GM19468 (cell line): ENCODE measurements at regions not wholly inside any gene's neighbourhood (a gene's known extent, or its start where the extent isn't known, plus 50 kb on each side); places are given as distances from the start of the nearest gene placed in this dataset.
"Not testable (repeated sequence)": the region's sequence is repeated elsewhere in the genome, so short reads cannot be mapped to it uniquely, and the experiment has no call there.

ENCODE experiments used
- ATAC-seq: cut with Tn5 transposase; IDR thresholded peaks from one replicate; pipeline ENCODE4 v1.9.1; 2021; ENCODE audit warnings: mild to moderate bottlenecking, moderate library complexity, moderate number of reproducible peaks; ENCODE audit not compliant: unreplicated experiment; ENCODE audit errors: extremely low read depth

DNA sequence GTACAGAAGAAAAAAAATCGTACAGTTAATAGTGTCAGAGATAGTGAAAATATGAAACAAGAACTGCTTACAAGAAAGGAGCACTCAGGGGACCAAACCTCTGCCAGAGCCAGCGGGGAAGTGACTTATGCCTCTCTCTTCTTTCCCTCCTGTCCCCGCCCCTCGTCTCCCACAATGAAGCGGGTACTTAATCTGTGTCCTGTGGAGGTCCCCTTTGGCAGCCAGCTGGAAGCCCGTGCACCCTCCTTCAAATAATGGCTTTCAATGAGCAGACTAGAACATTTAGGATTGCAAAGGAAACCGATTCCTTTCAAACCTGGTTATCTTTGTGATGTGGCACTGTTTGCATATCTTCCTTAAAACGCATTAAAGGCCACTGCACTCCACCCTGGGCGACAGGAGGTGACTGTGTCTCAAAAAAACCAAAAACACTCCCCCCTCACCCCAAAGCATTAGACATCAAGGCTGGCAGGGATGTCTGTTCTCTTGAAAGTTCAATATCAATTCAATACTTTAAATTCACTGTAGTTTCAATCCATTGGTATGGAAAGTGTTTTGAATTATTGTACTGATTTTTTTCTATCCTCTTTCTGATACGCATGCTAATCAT, 51.7 kb downstream of the PPIAL4C start:
- ATAC-seq, result not testable (repeated sequence)

DNA sequence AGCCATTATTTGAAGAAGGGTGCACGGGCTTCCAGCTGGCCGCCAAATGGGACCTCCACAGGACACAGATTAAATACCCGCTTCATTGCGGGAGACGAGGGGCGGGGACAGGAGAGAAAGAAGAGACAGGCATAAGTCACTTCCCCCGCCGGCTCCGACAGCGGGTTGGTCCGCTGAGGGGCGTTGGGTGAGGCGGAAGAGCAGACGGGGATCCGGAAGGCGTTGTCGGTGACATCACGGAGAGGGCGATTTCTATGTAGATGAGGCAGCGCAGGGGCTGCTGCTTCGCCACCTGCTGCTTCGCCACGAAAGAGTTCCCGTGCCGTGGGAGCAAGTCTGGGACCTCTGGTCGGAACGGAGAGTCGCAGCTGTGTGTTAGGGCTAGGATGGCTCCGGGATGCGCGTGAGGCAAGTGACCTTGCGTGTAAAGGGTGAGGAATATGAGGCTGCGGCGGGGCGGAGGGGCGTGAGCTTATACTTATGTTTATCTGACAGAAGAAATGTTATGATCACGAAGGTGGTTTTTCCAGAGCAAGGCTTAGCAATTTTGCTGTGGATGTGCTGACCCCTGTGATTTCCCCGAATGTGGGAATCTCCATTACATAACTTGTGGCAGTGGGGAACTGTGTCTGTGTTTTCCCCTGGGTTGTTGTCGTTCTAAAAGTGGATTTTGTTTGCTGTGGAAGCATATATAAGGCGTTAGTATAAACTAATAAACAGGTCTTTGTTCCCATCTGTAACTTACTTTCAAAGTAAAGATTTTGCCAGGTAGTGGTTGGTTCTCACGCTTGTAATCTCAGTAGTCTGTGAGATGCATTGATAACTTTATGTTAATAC, 52.9 kb downstream of the PPIAL4C start:
- peak; percentile 83 for ATAC-seq

DNA sequence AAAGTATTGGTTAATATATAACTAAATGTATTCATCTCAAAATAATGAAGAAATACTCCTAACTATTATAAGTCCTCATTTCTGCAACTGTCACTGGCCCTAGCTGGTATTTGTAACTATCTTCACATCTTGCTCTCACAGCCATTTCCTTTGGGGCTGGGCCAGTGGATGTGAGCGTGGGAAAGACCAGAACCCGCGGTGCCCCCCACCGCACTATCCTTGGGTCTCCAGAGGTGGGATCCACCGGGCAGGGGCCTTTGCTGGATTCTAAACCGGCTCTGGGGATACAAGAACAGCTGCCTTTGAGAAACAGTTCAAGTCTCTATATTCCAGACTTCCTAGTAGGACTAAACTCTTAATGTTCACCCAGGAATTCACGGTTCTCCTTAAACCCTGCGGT, 54.8 kb downstream of the PPIAL4C start:
- not testable (repeated sequence) for ATAC-seq

DNA sequence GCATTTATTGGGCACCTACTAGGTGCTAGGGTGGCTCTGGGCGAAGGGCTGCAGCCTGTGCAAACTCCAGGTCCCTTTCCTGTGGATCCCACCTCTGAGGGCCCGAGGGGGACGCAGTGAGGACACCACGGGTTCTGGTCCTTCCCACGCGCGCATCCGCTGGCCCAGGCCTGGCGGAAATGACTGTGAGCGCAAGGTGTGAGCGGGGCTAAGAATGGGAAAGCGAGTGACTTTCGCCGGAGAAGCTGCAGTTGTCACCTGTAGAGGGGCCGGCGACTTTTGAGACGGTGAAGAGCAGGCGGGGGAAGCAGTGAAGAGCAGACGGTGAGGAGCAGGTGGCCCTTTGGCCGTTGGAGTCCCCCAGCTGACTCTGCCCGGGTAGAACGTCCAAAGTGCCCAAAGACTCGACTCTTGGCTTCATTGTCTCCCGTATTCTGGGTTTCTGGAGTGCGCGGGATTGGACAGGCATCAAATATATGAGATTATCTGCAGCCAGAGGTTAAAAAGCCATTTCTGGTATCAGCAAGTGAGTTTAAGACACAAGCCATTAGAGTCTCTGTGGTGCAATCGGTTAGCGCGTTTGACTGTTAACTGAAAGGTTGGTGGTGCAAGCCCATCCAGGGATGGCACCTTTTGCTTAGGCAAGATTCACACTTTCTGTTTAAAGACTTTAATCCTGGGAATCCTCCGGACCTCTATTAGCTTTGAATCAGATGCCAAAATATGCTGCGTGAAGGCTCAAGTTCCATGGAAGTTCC, 55.4 kb downstream of the PPIAL4C start:
- not testable (repeated sequence) for ATAC-seq

DNA sequence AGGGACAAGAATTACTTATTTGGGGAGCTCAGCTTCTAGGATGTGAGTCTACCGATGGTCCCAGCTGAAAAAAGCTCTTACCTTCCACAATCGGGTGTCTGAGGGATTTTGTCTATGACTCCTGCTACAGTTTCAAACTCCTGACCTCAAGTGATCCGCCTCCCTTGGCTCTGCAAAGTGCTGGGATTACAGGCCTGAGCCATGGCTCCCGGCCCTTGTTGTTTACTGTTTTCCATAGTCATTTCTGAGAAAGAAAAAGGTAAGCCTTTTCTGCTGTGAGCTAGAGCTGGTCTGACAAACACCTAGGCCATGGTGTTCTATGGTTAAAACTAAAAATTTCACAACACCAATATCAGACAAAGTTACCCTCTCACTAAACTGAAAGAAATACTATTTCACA, 57.5 kb downstream of the PPIAL4C start:
- not testable (repeated sequence) for ATAC-seq

DNA sequence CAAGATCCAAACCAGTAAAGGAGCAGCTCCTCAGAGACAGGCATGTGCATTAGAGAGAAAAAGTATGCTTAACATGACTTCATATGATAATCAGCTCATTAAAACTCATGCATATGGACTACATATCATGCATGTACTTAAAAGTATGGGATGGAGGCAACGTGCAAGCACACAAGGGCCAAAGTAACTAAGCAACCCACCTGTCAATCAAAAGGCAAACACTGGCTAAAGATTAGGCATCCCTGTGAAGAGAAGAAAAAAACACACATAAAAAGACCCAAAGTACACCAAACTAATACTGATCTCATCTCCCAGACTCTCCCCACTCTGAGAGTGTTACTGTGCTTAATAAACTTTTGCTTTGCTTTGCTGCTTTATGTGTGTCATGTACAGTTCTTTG, 61.2 kb downstream of the PPIAL4C start:
- ATAC-seq, result not testable (repeated sequence)

DNA sequence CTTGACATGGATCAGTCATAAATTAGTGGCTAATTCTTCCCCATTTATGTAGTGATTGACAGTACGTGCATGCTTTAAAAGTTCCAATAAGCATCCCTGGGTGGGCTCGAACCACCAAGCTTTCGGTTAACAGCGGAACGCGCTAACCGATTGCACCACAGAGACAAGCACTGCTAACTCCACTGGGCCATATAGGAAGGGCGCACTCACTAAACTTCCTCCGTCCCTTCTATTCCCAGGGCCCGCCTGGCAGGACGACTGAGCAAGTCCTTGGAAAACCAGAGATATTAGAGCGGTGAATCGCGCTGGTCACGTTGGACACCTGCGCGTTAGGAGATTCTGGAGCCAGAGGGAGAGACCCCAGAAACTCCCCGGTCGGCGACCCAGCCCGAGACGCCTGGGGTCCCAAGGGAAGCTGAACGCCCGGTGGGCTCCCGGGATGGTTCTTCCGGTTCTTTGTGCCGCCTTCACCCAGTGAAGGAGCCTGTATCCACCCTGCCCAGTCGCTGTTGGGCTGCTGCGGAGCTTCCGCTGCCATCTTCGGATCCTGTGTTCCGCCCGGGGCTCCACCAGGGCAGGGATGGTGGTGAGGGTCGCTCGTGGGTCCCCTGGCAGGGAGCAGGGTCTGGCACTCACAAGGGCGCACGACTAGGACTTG, 62.8 kb downstream of the PPIAL4C start:
- ATAC-seq, result not testable (repeated sequence)

DNA sequence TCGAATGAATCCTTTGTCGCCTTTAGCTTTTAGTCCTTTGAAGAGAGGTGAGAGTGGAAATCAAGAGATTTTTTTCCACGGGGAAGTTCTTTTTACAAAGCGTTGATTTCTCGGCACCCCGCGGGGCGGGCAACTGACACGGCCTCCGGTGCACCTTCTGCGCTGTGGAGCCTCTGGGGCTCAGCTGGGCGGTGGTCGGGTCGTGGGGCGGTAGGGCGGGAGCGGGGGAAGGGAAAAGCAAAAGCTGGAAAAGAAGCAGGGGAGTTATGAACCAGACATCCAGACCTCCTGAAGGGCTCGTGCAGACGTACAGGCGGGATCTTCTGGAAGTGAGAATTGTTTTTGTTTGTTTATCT, 63.3 kb downstream of the PPIAL4C start:
- ATAC-seq, result not testable (repeated sequence)

DNA sequence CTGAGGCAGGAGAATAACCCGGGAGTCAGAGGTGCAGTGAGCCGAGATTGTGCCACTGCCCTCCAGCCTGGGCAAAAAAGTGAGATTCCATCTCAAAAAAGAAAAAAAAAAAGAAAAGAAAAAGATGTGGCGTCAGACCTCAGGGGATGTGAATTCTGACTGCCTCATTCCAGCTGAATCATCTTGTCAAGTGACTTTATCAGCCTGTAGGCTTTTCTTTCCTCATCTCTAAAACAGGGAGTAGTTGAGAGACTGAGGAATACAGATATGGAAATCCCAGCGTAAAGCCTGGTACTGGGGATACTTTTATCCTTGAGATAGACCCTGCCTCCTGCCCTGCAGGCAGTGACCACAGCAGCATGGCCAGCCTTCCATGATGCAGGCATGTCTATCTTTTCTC, 74.1 kb downstream of the PPIAL4C start:
- ATAC-seq, result not testable (repeated sequence)

DNA sequence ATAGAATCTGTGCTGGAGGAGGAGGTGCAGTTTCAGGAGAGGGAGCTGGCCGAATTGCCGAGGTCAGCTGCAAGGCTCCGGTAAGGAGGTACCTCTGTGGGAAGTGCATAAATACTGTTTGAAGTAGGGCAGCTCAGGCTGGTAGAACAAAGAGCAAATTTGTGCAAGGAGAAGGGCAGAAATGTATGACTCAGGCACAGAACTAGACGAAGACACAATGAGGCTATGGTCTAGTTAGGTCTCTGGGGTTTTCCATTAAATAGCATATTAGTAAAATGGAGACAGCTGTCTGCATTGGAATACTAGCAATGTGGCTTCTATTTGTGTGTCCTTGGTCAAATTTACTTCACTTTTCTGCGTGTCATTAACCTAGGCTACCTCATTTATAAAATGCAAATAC, 74.5 kb downstream of the PPIAL4C start:
- not testable (repeated sequence) for ATAC-seq

DNA sequence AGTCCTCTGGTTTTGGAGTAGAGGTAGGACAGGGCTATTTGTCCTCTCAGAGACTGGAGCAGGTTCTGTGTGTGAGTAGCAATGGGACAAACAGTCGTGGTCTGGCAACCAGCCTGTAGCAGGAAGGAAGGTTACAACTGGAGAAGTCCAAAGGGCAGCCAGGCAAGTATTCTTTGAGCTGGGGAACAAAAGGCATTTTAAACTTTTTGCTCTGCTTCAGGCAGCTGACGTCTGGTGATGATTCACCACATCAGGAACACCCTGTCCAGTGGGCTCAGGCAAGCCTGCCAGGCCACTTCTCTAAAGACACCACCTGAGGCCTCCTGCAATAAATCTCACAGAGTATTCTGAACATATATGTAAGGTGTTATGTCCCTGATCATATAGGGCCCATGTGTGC, 81.0 kb downstream of the PPIAL4C start:
- not testable (repeated sequence) for ATAC-seq

DNA sequence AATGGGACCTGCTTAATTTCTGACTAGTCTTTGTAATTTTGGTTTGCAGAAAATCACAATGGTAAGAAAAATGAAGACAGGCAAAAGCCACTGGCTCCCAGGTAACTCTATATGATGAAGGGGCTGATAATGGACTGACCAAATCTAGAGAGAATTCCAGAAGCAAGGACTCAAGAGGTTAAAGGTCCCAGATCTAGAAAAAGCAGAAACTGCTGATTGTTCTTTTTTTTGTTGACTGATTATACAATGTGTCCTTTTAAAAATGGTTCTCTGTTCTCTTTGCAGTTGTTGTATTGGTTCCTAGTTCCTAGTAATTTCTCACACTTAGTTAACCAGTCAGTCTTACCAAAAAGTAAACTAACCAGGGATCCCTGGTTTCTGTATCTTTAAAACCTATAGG, 81.4 kb downstream of the PPIAL4C start:
- not testable (repeated sequence) for ATAC-seq

DNA sequence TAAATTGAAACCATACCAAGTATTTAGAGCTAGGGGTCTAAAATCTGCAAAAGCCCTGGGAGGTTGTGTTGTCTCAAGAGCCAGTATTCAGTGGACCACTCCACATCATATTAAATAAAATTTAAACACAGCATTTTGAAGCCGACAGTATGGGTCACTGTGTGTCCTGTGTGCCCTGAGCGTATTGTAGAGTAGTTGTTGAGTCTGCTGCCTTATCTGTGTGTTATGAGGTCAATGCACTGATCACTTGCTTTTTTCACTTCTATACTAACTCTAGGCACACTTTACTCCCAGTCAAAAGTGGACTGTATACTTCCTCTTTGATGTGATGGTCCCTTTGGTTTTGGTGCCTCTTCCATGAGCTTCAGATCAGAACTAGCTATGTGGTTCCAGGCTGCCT, 81.9 kb downstream of the PPIAL4C start:
- not testable (repeated sequence) for ATAC-seq

DNA sequence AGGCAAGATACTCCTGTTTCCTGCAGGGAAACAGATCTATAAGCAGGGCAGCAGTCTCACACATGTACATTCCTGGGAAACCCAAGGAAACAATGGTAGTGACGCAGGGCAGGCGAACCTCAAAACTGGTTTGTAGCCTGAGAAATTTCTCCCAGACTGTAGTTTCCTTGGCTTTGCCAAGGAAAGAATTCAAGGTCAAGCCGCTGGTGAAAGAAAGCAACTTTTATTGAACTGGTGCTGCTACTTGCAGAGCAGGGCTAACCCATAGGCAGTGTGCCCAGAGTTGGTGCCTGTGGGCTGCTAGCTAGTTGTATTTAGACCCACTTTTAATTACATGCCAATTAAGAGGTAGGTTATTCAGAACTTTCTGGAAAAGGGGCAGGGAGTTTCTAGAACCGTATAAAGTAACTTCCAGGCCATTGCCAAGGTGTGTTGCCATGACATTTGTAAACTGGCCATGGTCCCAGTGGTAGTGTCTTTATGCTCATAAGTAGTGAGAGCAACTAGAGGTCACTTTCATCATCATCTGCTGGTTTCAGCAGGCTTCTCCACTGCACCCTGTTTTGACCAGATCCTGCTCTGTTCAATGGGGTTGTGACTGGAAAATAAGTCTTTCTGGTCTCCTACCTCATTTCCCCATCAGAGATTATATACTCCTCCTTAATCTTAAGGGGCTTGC, 89.7 kb downstream of the PPIAL4C start:
- ATAC-seq, result not testable (repeated sequence)

DNA sequence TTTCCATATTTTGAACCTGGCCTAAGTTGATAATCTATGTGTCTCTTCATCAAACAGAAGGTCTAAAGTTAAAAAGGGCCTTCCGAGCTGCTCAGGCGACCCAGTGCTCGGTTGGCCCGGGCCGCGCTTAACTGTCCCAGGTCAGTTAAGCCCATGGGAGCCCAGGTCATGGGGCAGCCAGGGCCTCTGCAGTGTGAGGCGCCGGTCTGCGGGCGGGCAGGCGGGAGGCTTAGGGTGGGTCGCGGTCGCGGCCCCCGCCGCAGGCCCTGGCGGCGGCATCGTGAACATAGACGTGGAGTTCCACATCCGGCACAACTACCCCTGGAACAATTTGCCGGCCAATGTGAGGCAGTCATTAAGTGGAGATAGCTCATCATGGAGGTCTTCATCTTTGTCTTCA, 91.3 kb downstream of the PPIAL4C start:
- not testable (repeated sequence) for ATAC-seq

DNA sequence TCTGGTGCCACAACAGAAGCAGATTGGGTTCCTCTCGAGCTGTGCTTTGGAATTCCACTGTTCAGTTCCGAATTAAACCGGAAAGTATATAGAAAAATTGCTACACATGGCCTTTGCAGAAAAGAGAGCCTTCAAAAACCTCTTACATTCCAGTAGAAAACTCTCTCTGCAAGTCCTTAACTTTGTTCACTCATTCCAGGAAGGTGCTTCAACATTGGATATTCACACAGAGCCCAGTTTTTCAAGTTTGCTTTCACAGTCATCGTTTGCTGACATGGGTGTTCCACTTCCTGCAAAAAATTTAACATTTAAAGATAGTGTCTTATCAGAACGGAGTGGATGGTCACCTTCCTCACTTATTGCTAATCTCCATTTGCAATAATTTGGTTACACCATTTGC, 93.7 kb downstream of the PPIAL4C start:
- not testable (repeated sequence) for ATAC-seq

DNA sequence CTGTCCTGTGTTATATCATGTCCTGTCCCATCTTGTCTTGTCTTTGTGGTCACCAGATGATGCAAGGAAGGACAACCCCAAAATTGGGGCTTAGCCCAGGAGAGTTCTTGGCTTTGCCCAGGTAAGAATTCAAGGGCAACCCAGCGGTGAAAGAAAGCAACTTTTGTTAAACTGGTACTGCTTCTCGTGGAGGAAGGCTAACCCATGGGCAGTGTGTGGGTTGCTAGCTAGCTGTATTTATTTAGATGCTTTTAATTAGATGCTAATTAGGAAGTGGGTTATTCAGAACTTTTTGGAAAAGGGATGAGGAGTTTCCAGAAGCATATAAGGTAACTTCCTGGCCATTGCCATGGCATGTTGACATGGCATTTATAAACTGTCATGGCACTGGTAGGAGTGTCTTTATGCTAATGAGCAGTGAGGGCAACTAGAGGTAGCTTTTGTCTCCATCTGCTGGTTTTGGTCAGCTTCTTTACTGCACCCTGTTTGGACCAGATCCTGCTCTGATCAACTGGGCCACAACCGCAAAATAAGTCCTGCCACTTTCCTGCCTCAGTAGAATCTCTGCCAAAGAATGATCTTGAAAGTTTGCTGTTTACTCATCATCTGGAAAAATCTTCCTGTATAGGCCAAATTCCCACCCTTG, 95.8 kb upstream of the FCGR1A start:
- ATAC-seq, result peak; percentile 76

DNA sequence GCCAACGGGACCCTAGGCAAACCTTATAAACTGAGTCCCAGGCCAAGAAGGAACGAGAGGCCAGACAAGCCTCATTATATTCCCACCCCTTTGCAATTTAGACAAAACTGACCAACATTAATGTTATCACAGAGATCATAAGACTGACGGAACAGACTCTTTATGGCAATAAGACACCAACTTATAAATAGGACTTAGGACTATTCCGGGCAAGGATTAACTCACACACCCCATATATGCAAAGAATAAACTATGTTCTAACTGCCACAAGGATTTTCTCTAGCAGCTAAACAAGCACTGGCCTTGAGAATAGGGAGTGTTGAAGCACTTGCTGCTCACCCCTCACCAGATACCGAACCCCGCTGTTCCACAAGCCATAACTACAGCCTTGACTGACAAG, 91.1 kb upstream of the FCGR1A start:
- not testable (repeated sequence) for ATAC-seq

DNA sequence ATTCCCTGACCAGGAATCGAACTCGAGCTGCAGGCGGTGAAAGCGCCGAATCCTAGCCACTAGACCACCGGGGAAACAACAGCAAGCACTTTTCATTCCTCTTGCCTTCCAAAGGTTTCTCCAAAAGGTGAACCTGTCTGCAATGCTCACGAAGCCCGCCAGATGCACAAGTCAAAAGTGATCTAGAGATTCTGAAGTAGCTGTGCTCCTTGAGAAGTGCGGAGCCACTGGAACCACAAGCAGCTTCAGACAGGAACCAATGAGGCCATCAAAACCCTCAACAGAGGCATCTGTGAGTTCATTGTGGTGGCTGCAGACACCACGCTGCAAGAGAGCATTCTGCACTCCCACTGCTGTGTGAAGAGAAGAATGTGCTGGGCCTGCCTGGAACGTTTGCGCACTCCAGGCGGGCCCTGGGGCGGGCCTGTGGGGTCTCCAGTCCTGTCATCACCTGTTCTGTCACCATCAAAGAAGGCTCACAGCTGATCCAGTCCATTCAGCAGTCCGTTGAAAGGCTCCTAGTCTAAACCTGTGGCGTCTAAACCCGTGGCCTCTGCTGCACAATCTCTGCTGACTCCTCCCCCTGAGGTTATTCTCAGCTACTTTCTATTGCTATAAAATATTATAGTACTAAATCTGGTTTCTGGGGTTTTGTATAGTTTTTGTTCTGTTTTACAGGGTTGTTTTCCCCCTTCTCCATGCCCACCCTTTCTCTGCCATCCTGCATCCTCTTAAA, 89.5 kb upstream of the FCGR1A start:
- not testable (repeated sequence) for ATAC-seq
